ENCODE measurements at regions not wholly inside any gene's neighbourhood (a gene's known extent, or its start where the extent isn't known, plus 50 kb on each side); places are given as distances from the start of the nearest gene placed in this dataset.
"Not testable (repeated sequence)": the region's sequence is repeated elsewhere in the genome, so short reads cannot be mapped to it uniquely, and the experiment has no call there.

- not testable (repeated sequence) for DNase-seq
Measured at GRCh38 chr16:29294951-29295795, 111.3 kb downstream of the NPIPB11 start.

GRCh38 chr16:29294400-29294933 is 112.0 kb downstream of the NPIPB11 start:
- not testable (repeated sequence) for DNase-seq

- not testable (repeated sequence) for DNase-seq
Measured at GRCh38 chr16:29293545-29293944, 113.0 kb downstream of the NPIPB11 start.

GRCh38 chr16:29292952-29293471 is 113.5 kb downstream of the NPIPB11 start:
- DNase-seq = not testable (repeated sequence)

GRCh38 chr16:29291329-29292271 is 114.9 kb downstream of the NPIPB11 start:
- not testable (repeated sequence) for DNase-seq

- no peak for DNase-seq
Measured at GRCh38 chr16:29290631-29291247, 115.8 kb downstream of the NPIPB11 start.

GRCh38 chr16:29289516-29290239 is 116.8 kb downstream of the NPIPB11 start:
- DNase-seq = not testable (repeated sequence)

GRCh38 chr16:29288711-29289474 is 117.6 kb downstream of the NPIPB11 start:
- not testable (repeated sequence) for DNase-seq

GRCh38 chr16:29287871-29288535 is 118.5 kb downstream of the NPIPB11 start:
- DNase-seq = not testable (repeated sequence)

- DNase-seq = not testable (repeated sequence)
Measured at GRCh38 chr16:29287246-29287645, 119.3 kb downstream of the NPIPB11 start.

GRCh38 chr16:29286796-29287195 is 119.7 kb downstream of the NPIPB11 start:
- not testable (repeated sequence) for DNase-seq

GRCh38 chr16:29286161-29286560 is 120.3 kb downstream of the NPIPB11 start:
- DNase-seq = not testable (repeated sequence)

GRCh38 chr16:29285151-29285885 is 121.2 kb downstream of the NPIPB11 start:
- not testable (repeated sequence) for DNase-seq

- DNase-seq = not testable (repeated sequence)
Measured at GRCh38 chr16:29284723-29285122, 121.8 kb downstream of the NPIPB11 start.

- DNase-seq = not testable (repeated sequence)
Measured at GRCh38 chr16:29284159-29284558, 122.4 kb downstream of the NPIPB11 start.

- not testable (repeated sequence) for DNase-seq
Measured at GRCh38 chr16:29278097-29278871, 128.2 kb downstream of the NPIPB11 start.

GRCh38 chr16:29276446-29276845 is 130.1 kb downstream of the NPIPB11 start:
- not testable (repeated sequence) for DNase-seq

Data from cerebellar nuclear complex (tissue), 1 donor.